ENCODE measurements at regions not wholly inside any gene's neighbourhood (a gene's known extent, or its start where the extent isn't known, plus 50 kb on each side); places are given as distances from the start of the nearest gene placed in this dataset.
"Not testable (repeated sequence)": the region's sequence is repeated elsewhere in the genome, so short reads cannot be mapped to it uniquely, and the experiment has no call there.

DNA sequence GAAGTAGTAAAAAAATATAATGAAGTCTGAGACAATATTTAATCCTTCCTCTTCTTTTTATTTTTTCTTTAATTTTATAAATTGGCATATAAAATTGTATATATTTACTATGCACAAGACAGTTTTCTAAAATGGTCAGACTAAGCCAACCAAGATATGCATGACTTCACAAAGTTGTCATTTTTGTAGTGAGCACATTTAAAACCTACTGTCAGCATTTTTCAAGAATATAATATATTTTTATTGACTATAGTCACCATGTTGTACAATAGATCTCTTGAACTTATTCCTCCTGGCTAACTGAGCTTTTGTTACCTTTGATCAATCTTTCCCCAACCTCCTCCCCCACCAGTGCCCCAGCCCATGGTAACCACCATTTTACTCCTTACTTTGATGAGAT lies 129.2 kb downstream of the ATP6V1G3 start:
- Histone ChIP-seq H3K4me3 (no peak overlapping the region), H3K4me1 (no peaks in the 10 kb centered on the region), H3K27me3 (no peaks in the 10 kb centered on the region), H3K9me3 (no peaks in the 10 kb centered on the region), H3K27ac (replicated peaks in 1 of 4) (no peak overlapping the region), H3K36me3 (no peaks in the 10 kb centered on the region)
- TF ChIP-seq, protein P1, sequence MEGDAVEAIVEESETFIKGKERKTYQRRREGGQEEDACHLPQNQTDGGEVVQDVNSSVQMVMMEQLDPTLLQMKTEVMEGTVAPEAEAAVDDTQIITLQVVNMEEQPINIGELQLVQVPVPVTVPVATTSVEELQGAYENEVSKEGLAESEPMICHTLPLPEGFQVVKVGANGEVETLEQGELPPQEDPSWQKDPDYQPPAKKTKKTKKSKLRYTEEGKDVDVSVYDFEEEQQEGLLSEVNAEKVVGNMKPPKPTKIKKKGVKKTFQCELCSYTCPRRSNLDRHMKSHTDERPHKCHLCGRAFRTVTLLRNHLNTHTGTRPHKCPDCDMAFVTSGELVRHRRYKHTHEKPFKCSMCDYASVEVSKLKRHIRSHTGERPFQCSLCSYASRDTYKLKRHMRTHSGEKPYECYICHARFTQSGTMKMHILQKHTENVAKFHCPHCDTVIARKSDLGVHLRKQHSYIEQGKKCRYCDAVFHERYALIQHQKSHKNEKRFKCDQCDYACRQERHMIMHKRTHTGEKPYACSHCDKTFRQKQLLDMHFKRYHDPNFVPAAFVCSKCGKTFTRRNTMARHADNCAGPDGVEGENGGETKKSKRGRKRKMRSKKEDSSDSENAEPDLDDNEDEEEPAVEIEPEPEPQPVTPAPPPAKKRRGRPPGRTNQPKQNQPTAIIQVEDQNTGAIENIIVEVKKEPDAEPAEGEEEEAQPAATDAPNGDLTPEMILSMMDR (IDR thresholded peaks at IDR 0.05) = no peak
- TF ChIP-seq POLR2AphosphoS5 (IDR thresholded peaks at IDR 0.05) (no peak), EP300 (IDR thresholded peaks at IDR 0.05) (no peak), POLR2A (IDR thresholded peaks at IDR 0.05; ENCODE audit: low read depth) (no peak)
- intact Hi-C loops (cut with DNase I) = no loop called here
- DNase-seq (ENCODE audit: extremely low spot score) = no peak

DNA sequence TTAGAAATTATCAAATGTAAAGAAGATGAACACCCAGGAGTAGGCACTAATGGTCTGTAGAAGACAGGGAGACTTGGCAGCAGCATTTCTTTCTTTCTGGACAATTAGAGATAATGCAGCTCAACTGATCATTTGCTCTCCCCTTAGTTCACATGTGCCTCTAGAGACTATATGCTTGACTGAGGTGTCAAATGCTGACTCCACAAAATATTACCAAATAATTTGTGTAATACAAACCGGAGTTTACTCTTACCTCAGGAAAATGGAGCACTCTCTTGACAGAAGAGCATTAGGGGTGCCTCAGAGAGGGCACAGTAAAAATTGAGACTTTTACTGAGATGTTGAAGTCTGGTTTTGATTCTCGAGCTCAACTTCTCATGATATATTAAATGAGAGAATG lies 131.8 kb downstream of the ATP6V1G3 start:
- 69% methylated on average over 2 of the region's 2 CpGs for WGBS
- Histone ChIP-seq H3K27ac (replicated peaks in 1 of 4) (no peak overlapping the region), H3K4me1 (no peaks in the 10 kb centered on the region), H3K27me3 (no peaks in the 10 kb centered on the region), H3K9me3 (no peaks in the 10 kb centered on the region), H3K36me3 (no peaks in the 10 kb centered on the region), H3K4me3 (no peak overlapping the region)
- intact Hi-C loops (cut with DNase I) = no loop called here
- no peak for DNase-seq (ENCODE audit: extremely low spot score)
- TF ChIP-seq EP300 (IDR thresholded peaks at IDR 0.05) (no peak), POLR2AphosphoS5 (IDR thresholded peaks at IDR 0.05) (no peak), POLR2A (IDR thresholded peaks at IDR 0.05; ENCODE audit: low read depth) (no peak)
- TF ChIP-seq, protein P1 (IDR thresholded peaks at IDR 0.05) = no peak

DNA sequence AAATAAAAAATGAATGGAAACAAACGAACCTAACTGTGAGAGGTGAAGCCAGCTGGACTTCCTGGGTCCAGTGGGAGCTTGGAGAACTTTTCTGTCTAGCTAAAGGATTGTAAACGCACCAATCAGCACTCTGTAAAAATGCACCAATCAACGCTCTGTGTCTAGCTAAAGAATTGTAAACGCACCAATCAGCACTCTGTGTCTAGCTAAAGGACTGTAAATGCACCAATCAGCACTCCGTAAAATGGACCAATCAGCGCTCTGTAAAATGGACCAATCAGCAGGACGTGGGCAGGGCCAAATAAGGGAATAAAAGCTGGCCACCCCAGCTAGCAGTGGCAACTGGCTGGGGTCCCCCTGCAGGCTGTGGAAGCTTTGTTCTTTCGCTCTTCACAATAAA lies 135.8 kb downstream of the ATP6V1G3 start:
- H3K27me3 ChIP-seq; H3K27ac ChIP-seq (replicated peaks in 1 of 4); H3K9me3 ChIP-seq; H3K4me1 ChIP-seq; intact Hi-C loops (cut with DNase I); H3K4me3 ChIP-seq; H3K36me3 ChIP-seq; DNase-seq (ENCODE audit: extremely low spot score): not testable (repeated sequence)
- 94% methylated on average over 8 of the region's 8 CpGs for WGBS

DNA sequence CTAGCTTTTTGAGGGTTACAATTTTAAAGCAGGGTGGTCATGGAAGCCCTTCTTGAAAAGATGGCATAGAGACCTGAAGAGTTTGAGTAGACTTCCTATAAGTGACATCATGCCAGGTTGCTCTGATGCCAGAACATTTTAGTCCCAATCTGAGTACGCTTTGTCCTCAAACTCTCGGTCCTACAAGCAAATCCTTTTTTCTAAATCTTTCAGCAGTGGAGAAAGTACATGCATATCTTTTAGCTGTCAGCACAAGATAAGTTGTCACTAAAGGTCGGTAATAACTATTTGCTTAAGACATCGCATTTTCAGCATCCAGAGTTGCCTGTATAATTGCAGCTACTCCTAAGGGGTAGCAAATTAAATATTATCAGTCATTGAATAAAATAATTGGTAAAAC lies 140.4 kb downstream of the ATP6V1G3 start:
- Histone ChIP-seq H3K36me3 (no peaks in the 10 kb centered on the region), H3K27ac (replicated peaks in 1 of 4) (no peak overlapping the region), H3K27me3 (peaks cover 0 to 3% (median 0%) of the 10 kb centered on the region in 4 donors), H3K4me1 (no peaks in the 10 kb centered on the region), H3K9me3 (no peaks in the 10 kb centered on the region), H3K4me3 (no peak overlapping the region)
- intact Hi-C loops (cut with DNase I) = no loop called here
- no peak for DNase-seq (ENCODE audit: extremely low spot score)
- no peak for TF ChIP-seq POLR2AphosphoS5 (IDR thresholded peaks at IDR 0.05)
- WGBS = 72% methylated on average over 4 of the region's 4 CpGs

DNA sequence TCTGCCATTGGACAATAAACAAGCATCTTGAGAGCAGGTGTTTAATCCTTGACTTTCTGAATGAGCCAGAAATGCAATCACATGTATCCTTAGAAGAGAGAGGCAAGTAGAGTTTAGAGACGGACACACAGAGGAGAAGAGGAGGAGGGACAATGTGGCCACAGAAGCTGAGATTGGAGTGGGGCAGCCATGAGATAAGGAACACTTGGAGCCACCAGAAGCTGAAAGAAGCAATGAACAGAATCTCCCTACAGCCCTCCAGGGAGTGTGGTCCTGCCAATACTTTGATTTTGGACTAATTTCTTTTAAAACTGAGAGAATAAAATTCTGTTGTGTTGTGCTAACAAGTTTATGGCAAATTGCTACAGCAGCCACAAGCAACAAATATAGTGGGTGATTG lies 141.0 kb downstream of the ATP6V1G3 start:
- 47% methylated on average over 1 of the region's 1 CpG for WGBS
- no peak overlapping the region for H3K27ac ChIP-seq (replicated peaks in 1 of 4)
- H3K4me1 ChIP-seq = no peaks in the 10 kb centered on the region
- H3K9me3 ChIP-seq = no peaks in the 10 kb centered on the region
- no peak for DNase-seq (ENCODE audit: extremely low spot score)
- intact Hi-C loops (cut with DNase I) = no loop called here
- no peak overlapping the region for H3K4me3 ChIP-seq
- H3K27me3 ChIP-seq = peaks cover 0 to 3% (median 0%) of the 10 kb centered on the region in 4 donors
- H3K36me3 ChIP-seq = no peaks in the 10 kb centered on the region
- TF ChIP-seq POLR2A (IDR thresholded peaks at IDR 0.05; ENCODE audit: low read depth) (no peak), EP300 (IDR thresholded peaks at IDR 0.05) (no peak), POLR2AphosphoS5 (IDR thresholded peaks at IDR 0.05) (no peak)
- TF ChIP-seq, protein P1 (IDR thresholded peaks at IDR 0.05) = no peak

DNA sequence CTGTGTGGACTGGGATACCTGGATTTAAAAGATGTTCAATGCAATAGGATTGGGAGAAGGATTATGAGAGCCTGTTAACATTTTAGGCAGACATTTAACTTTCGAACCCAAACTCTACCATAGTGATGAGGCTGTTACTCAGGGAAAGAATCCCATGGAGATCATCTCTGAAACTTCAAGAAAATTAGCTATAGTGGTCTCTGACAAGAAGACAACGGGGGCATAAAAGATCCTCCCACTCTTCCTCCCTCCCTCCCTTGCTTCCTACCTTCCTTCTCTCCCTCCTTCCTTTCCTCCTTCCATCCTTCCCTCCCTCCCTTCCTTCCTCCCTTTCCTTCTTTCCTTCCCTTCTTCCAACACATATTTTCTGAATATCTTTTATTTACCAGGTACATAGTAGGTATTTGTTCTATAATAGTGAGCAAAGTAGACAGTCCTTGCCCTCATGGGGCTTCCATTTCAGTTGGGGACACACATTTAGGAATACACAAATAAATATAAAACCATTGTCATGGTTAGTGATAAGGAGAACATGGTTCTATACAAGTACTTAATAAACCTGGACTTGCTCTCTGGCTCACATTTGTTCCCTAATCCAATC lies 143.2 kb downstream of the ATP6V1G3 start:
- TF ChIP-seq, protein P1 (IDR thresholded peaks at IDR 0.05) = no peak
- TF ChIP-seq POLR2AphosphoS5 (IDR thresholded peaks at IDR 0.05) (no peak), EP300 (IDR thresholded peaks at IDR 0.05) (no peak), POLR2A (IDR thresholded peaks at IDR 0.05; ENCODE audit: low read depth) (no peak)
- WGBS = 72% methylated on average over 2 of the region's 2 CpGs
- Histone ChIP-seq H3K27me3 (peaks cover 0 to 3% (median 0%) of the 10 kb centered on the region in 4 donors), H3K36me3 (no peaks in the 10 kb centered on the region), H3K4me3 (no peak overlapping the region), H3K4me1 (no peaks in the 10 kb centered on the region), H3K9me3 (no peaks in the 10 kb centered on the region), H3K27ac (replicated peaks in 1 of 4) (no peak overlapping the region)
- intact Hi-C loops (cut with DNase I) = no loop called here
- DNase-seq (ENCODE audit: extremely low spot score) = no peak

Data from esophagus muscularis mucosa (tissue), 4 donors.